ENCODE measurements at regions not wholly inside any gene's neighbourhood (a gene's known extent, or its start where the extent isn't known, plus 50 kb on each side); places are given as distances from the start of the nearest gene placed in this dataset.

GRCh38 chr5:169350759-169351240 is 49.9 kb upstream of the SLIT3 start:
- no peak for DNase-seq

All from right hindlimb (tissue), 1 donor.